Endothelial cell of umbilical vein (primary cell): ENCODE measurements at regions not wholly inside any gene's neighbourhood (a gene's known extent, or its start where the extent isn't known, plus 50 kb on each side); places are given as distances from the start of the nearest gene placed in this dataset.
"Not testable (repeated sequence)": the region's sequence is repeated elsewhere in the genome, so short reads cannot be mapped to it uniquely, and the experiment has no call there.

ENCODE experiments used
- BruUV-seq: library from RNA; stranded (reverse); fragments of 400-500 nt; replicated peaks from 2 replicates; lab custom pipeline; 2021; lab: Mats Ljungman, UMichigan
- CTCF ChIA-PET: fragments of 300-600, 350-600 bp; sonication (Branson Sonifier 250); formaldehyde crosslinking; loops from one replicate; lab custom pipeline; 2021; ENCODE audit warnings: antibody characterized with exemption, inconsistent platforms; lab: Charles Lee
- POLR2A ChIA-PET: fragments of 300-600, 350-600 bp; sonication (Branson Sonifier 250); formaldehyde crosslinking; loops from one replicate; lab custom pipeline; 2021; ENCODE audit warnings: antibody characterized with exemption, inconsistent platforms; lab: Charles Lee
- DNase-seq: peaks from one replicate; pipeline ENCODE4 v3.0.0-alpha.2; 2011; ENCODE audit warnings: low read depth, low spot score
- FAIRE-seq: peaks from 2 replicates; lab custom pipeline; 2011; peaks lifted over from hg19 to GRCh38; lab: Jason Lieb, UNC
- H2AFZ ChIP-seq: 2 replicates; pipeline ENCODE4 v1.6.0; 2012; ENCODE audit warnings: low read depth, low read length, control low read depth, inconsistent platforms
- H3K27ac ChIP-seq: 2 replicates; pipeline ENCODE4 v1.5.1; 2011; ENCODE audit warnings: low read depth, mild to moderate bottlenecking, control low read depth, low read length, moderate library complexity; ENCODE audit not compliant: insufficient read depth
- H3K27me3 ChIP-seq, 2 experiments: 2 replicates each; pipeline versions ENCODE4 v1.6.0 to v1.6.1; 2011; ENCODE audit warnings: low read length in 2 of 2, mixed read lengths in 1 of 2; ENCODE audit not compliant: control insufficient read depth in 2 of 2, insufficient read depth in 2 of 2
- H3K36me3 ChIP-seq, 2 experiments: 2 replicates in 1 of 2; 3 replicates in 1 of 2; pipeline ENCODE4 v1.5.1; 2011; ENCODE audit warnings: low read length in 2 of 2, mild to moderate bottlenecking in 1 of 2, moderate library complexity in 1 of 2; ENCODE audit not compliant: control insufficient read depth in 2 of 2, insufficient read depth in 2 of 2; ENCODE audit errors: extremely low read depth in 1 of 2
- H3K4me1 ChIP-seq: 3 replicates; pipeline ENCODE4 v1.5.1; 2011; ENCODE audit warnings: mild to moderate bottlenecking, low read length; ENCODE audit not compliant: control insufficient read depth, insufficient read depth; ENCODE audit errors: extremely low read depth
- H3K4me2 ChIP-seq: 2 replicates; pipeline ENCODE4 v1.6.1; 2011; ENCODE audit warnings: low read length, control low read depth, mixed read lengths; ENCODE audit not compliant: insufficient read depth
- H3K4me3 ChIP-seq, 3 experiments: fragments of 200-600 bp in 1 of 3; sonication (generic), shearing (Covaris generic) in 1 of 3; replicated peaks in 1 of 3; 2 replicates each; pipeline ENCODE4 v1.5.1; 2011 to 2016; ENCODE audit warnings: control low read depth in 3 of 3, low read length in 3 of 3, mild to moderate bottlenecking in 2 of 3, inconsistent platforms in 1 of 3, low read depth in 1 of 3, moderate library complexity in 1 of 3; ENCODE audit not compliant: insufficient read depth in 1 of 3
- H3K79me2 ChIP-seq: 2 replicates; pipeline ENCODE4 v1.6.0; 2012; ENCODE audit warnings: low read length, inconsistent platforms; ENCODE audit not compliant: control insufficient read depth, insufficient read depth
- H3K9ac ChIP-seq: replicated peaks from 2 replicates; pipeline ENCODE3; 2011; ENCODE audit warnings: low read length, control low read depth; ENCODE audit not compliant: insufficient read depth; ENCODE audit errors: extremely low read depth
- H3K9me1 ChIP-seq: replicated peaks from 3 replicates; pipeline ENCODE4 v1.6.0; 2011; ENCODE audit warnings: mild to moderate bottlenecking, low read length; ENCODE audit not compliant: control insufficient read depth, insufficient read depth; ENCODE audit errors: extremely low read depth
- H3K9me3 ChIP-seq: replicated peaks from 2 replicates; pipeline ENCODE4 v1.5.1; 2012; ENCODE audit warnings: low read length, inconsistent platforms; ENCODE audit not compliant: control insufficient read depth, insufficient read depth
- H4K20me1 ChIP-seq: replicated peaks from 2 replicates; pipeline ENCODE3; 2011; ENCODE audit warnings: mild to moderate bottlenecking, low read length; ENCODE audit not compliant: control insufficient read depth, insufficient read depth; ENCODE audit errors: extremely low read depth
- CTCF ChIP-seq, 2 donors: IDR thresholded peaks; 1 replicate in 1 of 2; 2 replicates in 1 of 2; pipeline ENCODE4 v1.5.1; 2011; ENCODE audit warnings: low read length in 2 of 2, mild to moderate bottlenecking in 2 of 2, moderate library complexity in 2 of 2, control low read depth in 1 of 2, inconsistent platforms in 1 of 2, low read depth in 1 of 2; ENCODE audit not compliant: insufficient read depth in 1 of 2; ENCODE audit errors: extremely low read depth in 1 of 2
- JUN ChIP-seq: IDR thresholded peaks from 2 replicates; pipeline ENCODE4 v1.6.1; 2011; ENCODE audit warnings: borderline replicate concordance, low read depth; ENCODE audit not compliant: insufficient read length, insufficient read depth
- POLR2A ChIP-seq: IDR thresholded peaks from 2 replicates; pipeline ENCODE4 v1.6.1; 2012; ENCODE audit warnings: low read depth, mild to moderate bottlenecking, control low read depth, low read length
- dilution Hi-C: fragments of 300-500 bp; cut with MboI; formaldehyde crosslinking; loops from one replicate; pipeline ENCODE4 v1.15.0; 2019; ENCODE audit warnings: low sequenced_read_pairs; ENCODE audit not compliant: extremely low pct_ligation_motif_present
- intact Hi-C: fragments of 100-400 bp; cut with micrococcal nuclease; formaldehyde crosslinking; loops from one replicate; pipeline ENCODE4 v1.10.0; 2022

- TF ChIP-seq CTCF (IDR thresholded peaks at IDR 0.05; ENCODE audit: extremely low read depth in 1 of 2, insufficient read depth in 1 of 2, low read depth in 1 of 2, low read length in 2 of 2) (no peak), POLR2A (no peak), JUN (no peak)
- H3K4me3 ChIP-seq, result no peak overlapping the region
- FAIRE-seq (no peak), DNase-seq (no peak)
- H3K4me1 ChIP-seq, result no peaks in the 10 kb centered on the region
- H3K79me2 ChIP-seq, result no peaks in the 10 kb centered on the region
- no peaks in the 10 kb centered on the region for H4K20me1 ChIP-seq
- no peak overlapping the region for H2AFZ ChIP-seq
- intact Hi-C loops, result no loop called here
- ChIA-PET POLR2A (no interaction called here), CTCF (no interaction called here)
- no peaks in the 10 kb centered on the region for H3K9me1 ChIP-seq
- no peak overlapping the region for H3K4me2 ChIP-seq
- H3K36me3 ChIP-seq, result no peaks in the 10 kb centered on the region
- no TSS peak for BruUV-seq
- H3K9me3 ChIP-seq, result no peaks in the 10 kb centered on the region
- H3K27ac ChIP-seq, result no peak overlapping the region
- dilution Hi-C loops, result no loop called here
- H3K9ac ChIP-seq, result no peak overlapping the region
- H3K27me3 ChIP-seq, result peaks cover 0 to 4% of the 10 kb centered on the region in 2 experiments
These were observed 62.3 kb upstream of the PPP1R12A start for GRCh38 chr12:79997096-79997791.

GRCh38 chr12:79995385-79996084, 60.6 kb upstream of the PPP1R12A start:
- CTCF ChIA-PET, result interaction anchor here (1.3 kb wide), 1 partner anchor 21 kb away, joined by 3 read pairs; no protein-coding TSS in a partner anchor
- FAIRE-seq, H3K9me1 ChIP-seq, intact Hi-C loops, POLR2A ChIA-PET, H3K27me3 ChIP-seq, H3K27ac ChIP-seq, H3K4me3 ChIP-seq, H4K20me1 ChIP-seq, H3K4me1 ChIP-seq, H3K79me2 ChIP-seq, BruUV-seq, H3K9me3 ChIP-seq, H2AFZ ChIP-seq, DNase-seq, H3K4me2 ChIP-seq, dilution Hi-C loops, H3K9ac ChIP-seq, H3K36me3 ChIP-seq: not testable (repeated sequence)
